GM10248 (cell line): ENCODE measurements at regions not wholly inside any gene's neighbourhood (a gene's known extent, or its start where the extent isn't known, plus 50 kb on each side); places are given as distances from the start of the nearest gene placed in this dataset.

ENCODE experiments used
- CTCF ChIA-PET: fragments of 300-600 bp; sonication (Branson Sonifier 250); formaldehyde crosslinking; extraction: SDS; loops from one replicate; lab custom pipeline; 2021; ENCODE audit warnings: antibody characterized with exemption; lab: Yijun Ruan, JAX
- POLR2A ChIA-PET: fragments of 350-650 bp; sonication (Branson Sonifier 250); formaldehyde crosslinking; extraction: SDS; loops from one replicate; lab custom pipeline; 2020; ENCODE audit warnings: antibody characterized with exemption; lab: Yijun Ruan, JAX
- DNase-seq: peaks from one replicate; pipeline ENCODE4 v3.0.0; 2012; ENCODE audit errors: extremely low spot score
- CTCF ChIP-seq: IDR thresholded peaks from 2 replicates; pipeline ENCODE4 v1.5.1; 2012; ENCODE audit warnings: mild to moderate bottlenecking, low read depth; ENCODE audit errors: extremely low read depth, missing control alignments, control extremely low read depth

- DNase-seq = no peak
- ChIA-PET CTCF (no interaction called here), POLR2A (no interaction called here)
- TF ChIP-seq CTCF = no peak
Measured at GRCh38 chr6:14880052-14880451, 365.8 kb upstream of the JARID2 start.

- POLR2A ChIA-PET = no interaction called here
- CTCF ChIA-PET = no interaction called here
- no peak for TF ChIP-seq CTCF
- DNase-seq = no peak
Measured at GRCh38 chr6:14880677-14881076, 365.2 kb upstream of the JARID2 start.

- no peak for TF ChIP-seq CTCF
- ChIA-PET POLR2A (no interaction called here), CTCF (interaction anchor here (0.9 kb wide), 1 partner anchor 17 kb away, joined by 3 read pairs; no protein-coding TSS in a partner anchor)
- no peak for DNase-seq
Measured at GRCh38 chr6:14881398-14881797, 364.5 kb upstream of the JARID2 start.

GRCh38 chr6:14882394-14883026 is 363.4 kb upstream of the JARID2 start:
- POLR2A ChIA-PET = no interaction called here
- CTCF ChIA-PET = no interaction called here
- TF ChIP-seq CTCF = no peak
- no peak for DNase-seq

- CTCF ChIA-PET = interaction anchor here (1.6 kb wide), 1 partner anchor 19 kb away, joined by 3 read pairs; no protein-coding TSS in a partner anchor
- TF ChIP-seq CTCF = no peak
- no peak for DNase-seq
- POLR2A ChIA-PET = no interaction called here
Measured at GRCh38 chr6:14883921-14884320, 361.9 kb upstream of the JARID2 start.

GRCh38 chr6:14885498-14885897 is 360.4 kb upstream of the JARID2 start:
- no peak for DNase-seq
- ChIA-PET CTCF (interaction anchor here (1.1 to 1.7 kb wide), 4 partner anchors 20 to 735 kb away, joined by 3 to 4 read pairs (median 3); no protein-coding TSS in a partner anchor), POLR2A (no interaction called here)
- TF ChIP-seq CTCF = no peak
